ENCODE measurements at regions not wholly inside any gene's neighbourhood (a gene's known extent, or its start where the extent isn't known, plus 50 kb on each side); places are given as distances from the start of the nearest gene placed in this dataset.

GRCh38 chr13:97136418-97136817 lies 85.7 kb upstream of the MBNL2 start:
- intact Hi-C loops (cut with micrococcal nuclease) (no loop called here), dilution Hi-C loops (cut with MboI; ENCODE audit: extremely low pct_ligation_motif_present, low sequenced_read_pairs) (no loop called here)
- Histone ChIP-seq H3K9me3 (replicated peaks; ENCODE audit: control insufficient read depth, insufficient read depth, low read length) (no peaks in the 10 kb centered on the region), H3K4me3 (replicated peaks in 1 of 3; ENCODE audit: insufficient read depth in 1 of 3, low read depth in 1 of 3, low read length in 3 of 3) (no peak overlapping the region), H3K79me2 (ENCODE audit: control insufficient read depth, insufficient read depth, low read length) (no peaks in the 10 kb centered on the region), H4K20me1 (replicated peaks; ENCODE audit: control insufficient read depth, extremely low read depth, insufficient read depth, low read length) (no peaks in the 10 kb centered on the region), H3K27me3 (ENCODE audit: control insufficient read depth in 2 of 2, insufficient read depth in 2 of 2, low read length in 2 of 2) (peaks cover 4 to 7% of the 10 kb centered on the region in 2 experiments), H3K9ac (replicated peaks; ENCODE audit: extremely low read depth, insufficient read depth, low read length) (no peak overlapping the region), H3K36me3 (ENCODE audit: control insufficient read depth in 2 of 2, extremely low read depth in 1 of 2, insufficient read depth in 2 of 2, low read length in 2 of 2) (no peaks in the 10 kb centered on the region), H3K4me2 (ENCODE audit: insufficient read depth, low read length) (no peak overlapping the region), H3K4me1 (ENCODE audit: control insufficient read depth, extremely low read depth, insufficient read depth, low read length) (peaks cover 6% of the 10 kb centered on the region), H2AFZ (ENCODE audit: low read depth, low read length) (no peak overlapping the region), H3K9me1 (replicated peaks; ENCODE audit: control insufficient read depth, extremely low read depth, insufficient read depth, low read length) (no peaks in the 10 kb centered on the region), H3K27ac (ENCODE audit: insufficient read depth, low read depth, low read length) (no peak overlapping the region)
- ChIA-PET CTCF (interaction anchor here (0.9 kb wide), 1 partner anchor 13 kb away, joined by 3 read pairs; no protein-coding TSS in a partner anchor), POLR2A (no interaction called here)
- DNase-seq (ENCODE audit: low read depth, low spot score) (no peak), FAIRE-seq (no peak)
- BruUV-seq (replicated peaks): no TSS peak
- no peak for TF ChIP-seq JUN (IDR thresholded peaks at IDR 0.05; ENCODE audit: borderline replicate concordance, insufficient read depth, insufficient read length, low read depth)
- no peak for TF ChIP-seq MAX (IDR thresholded peaks at IDR 0.05; ENCODE audit: insufficient read depth, insufficient read length)
- no peak for TF ChIP-seq CTCF (IDR thresholded peaks at IDR 0.05; ENCODE audit: extremely low read depth in 1 of 2, insufficient read depth in 1 of 2, low read depth in 1 of 2, low read length in 2 of 2)
- TF ChIP-seq GATA2 (IDR thresholded peaks at IDR 0.05; ENCODE audit: insufficient read depth, insufficient read length, low read depth, low read length): no peak
- no peak for TF ChIP-seq FOS (IDR thresholded peaks at IDR 0.05; ENCODE audit: borderline replicate concordance, insufficient read depth, low read length)
- TF ChIP-seq POLR2AphosphoS5 (IDR thresholded peaks at IDR 0.05; ENCODE audit: insufficient read depth, low read depth, low read length): no peak
- TF ChIP-seq POLR2A (IDR thresholded peaks at IDR 0.05; ENCODE audit: low read depth, low read length): no peak

All from endothelial cell of umbilical vein (primary cell).